Right cardiac atrium (tissue), 5 donors: ENCODE measurements at regions not wholly inside any gene's neighbourhood (a gene's known extent, or its start where the extent isn't known, plus 50 kb on each side); places are given as distances from the start of the nearest gene placed in this dataset.

Experiments used
- ATAC-seq, 2 donors: fragments of 200-7000 bp; cut with Tn5 transposase; one replicate each; pipeline versions ENCODE4 v1.8.0 to v1.9.1; 2020; ENCODE audit warnings: moderate library complexity in 2 of 2, mild to moderate bottlenecking in 1 of 2
- DNase-seq, 3 donors: peaks; one replicate each; pipeline ENCODE4 v3.0.0-alpha.2; 2020
- H3K27ac ChIP-seq: one replicate; pipeline ENCODE4 v1.5.1; 2013; ENCODE audit warnings: mild to moderate bottlenecking, low read length, control low read depth, moderate library complexity
- H3K27me3 ChIP-seq: one replicate; pipeline ENCODE4 v1.6.1; 2013; ENCODE audit not compliant: control insufficient read depth, insufficient read depth
- H3K4me1 ChIP-seq: one replicate; pipeline ENCODE4 v1.6.1; 2013; ENCODE audit warnings: low read length; ENCODE audit not compliant: control insufficient read depth, insufficient read depth
- H3K4me3 ChIP-seq: one replicate; pipeline ENCODE4 v1.5.1; 2013; ENCODE audit warnings: low read length, control low read depth
- H3K9me3 ChIP-seq: one replicate; pipeline ENCODE4 v1.6.1; 2013; ENCODE audit warnings: low read length; ENCODE audit not compliant: control insufficient read depth
- WGBS: extraction: QIAGEN DNeasy Blood & Tissue Kit; methylation state at CpG from one replicate; pipeline ENCODE4 v1.1.7; 2013; 5-methylcytosine and 5-hydroxymethylcytosine counted together
- intact Hi-C, 4 donors: fragments of 100-400 bp; cut with DNase I; formaldehyde crosslinking; loops; one replicate each; pipeline versions ENCODE4 v1.11.0 to v1.14.0; 2022 to 2023
- donor health status: healthy with polysubstance abuse.
- donor health status: DM: no; HTN: yes; CAD: no.
- donor health status: DM: no; HTN: no; CAD: no.
- donor health status: DM: no; HTN: yes; CAD: no; lungs with severe emphysema.
- donor health status: DM: yes; HTN: yes; CAD: no.

- H3K4me3 ChIP-seq: no peak overlapping the region
- H3K9me3 ChIP-seq: no peaks in the 10 kb centered on the region
- DNase-seq: peak in 1 of 3 donors; percentile 62
- H3K27me3 ChIP-seq: no peaks in the 10 kb centered on the region
- H3K27ac ChIP-seq: no peak overlapping the region
- 94% methylated on average over 25 of the region's 25 CpGs for WGBS
- ATAC-seq: no peak
- intact Hi-C loops: no loop called here
- H3K4me1 ChIP-seq: no peaks in the 10 kb centered on the region
Measured at GRCh38 chr4:145346081-145346480, 135.6 kb upstream of the SMAD1 start.

- intact Hi-C loops: no loop called here
- no peak for DNase-seq
- Histone ChIP-seq H3K4me1 (no peaks in the 10 kb centered on the region), H3K4me3 (no peak overlapping the region), H3K27me3 (no peaks in the 10 kb centered on the region), H3K9me3 (no peaks in the 10 kb centered on the region), H3K27ac (no peak overlapping the region)
- no peak for ATAC-seq
Measured at GRCh38 chr4:145345401-145345800, 136.3 kb upstream of the SMAD1 start.

- Histone ChIP-seq H3K27ac (no peak overlapping the region), H3K9me3 (no peaks in the 10 kb centered on the region), H3K27me3 (no peaks in the 10 kb centered on the region), H3K4me3 (no peak overlapping the region), H3K4me1 (no peaks in the 10 kb centered on the region)
- intact Hi-C loops: no loop called here
- DNase-seq (no peak), ATAC-seq (no peak)
- 64% methylated on average over 1 of the region's 1 CpG for WGBS
Measured at GRCh38 chr4:145341381-145341780, 140.3 kb upstream of the SMAD1 start.

GRCh38 chr4:145340071-145340675, 141.5 kb upstream of the SMAD1 start:
- Histone ChIP-seq H3K27ac (no peak overlapping the region), H3K4me3 (no peak overlapping the region), H3K4me1 (no peaks in the 10 kb centered on the region), H3K27me3 (no peaks in the 10 kb centered on the region), H3K9me3 (no peaks in the 10 kb centered on the region)
- 56% methylated on average over 7 of the region's 7 CpGs for WGBS
- DNase-seq (peak in 1 of 3 donors; percentile 13), ATAC-seq (no peak)
- intact Hi-C loops: no loop called here

DNA sequence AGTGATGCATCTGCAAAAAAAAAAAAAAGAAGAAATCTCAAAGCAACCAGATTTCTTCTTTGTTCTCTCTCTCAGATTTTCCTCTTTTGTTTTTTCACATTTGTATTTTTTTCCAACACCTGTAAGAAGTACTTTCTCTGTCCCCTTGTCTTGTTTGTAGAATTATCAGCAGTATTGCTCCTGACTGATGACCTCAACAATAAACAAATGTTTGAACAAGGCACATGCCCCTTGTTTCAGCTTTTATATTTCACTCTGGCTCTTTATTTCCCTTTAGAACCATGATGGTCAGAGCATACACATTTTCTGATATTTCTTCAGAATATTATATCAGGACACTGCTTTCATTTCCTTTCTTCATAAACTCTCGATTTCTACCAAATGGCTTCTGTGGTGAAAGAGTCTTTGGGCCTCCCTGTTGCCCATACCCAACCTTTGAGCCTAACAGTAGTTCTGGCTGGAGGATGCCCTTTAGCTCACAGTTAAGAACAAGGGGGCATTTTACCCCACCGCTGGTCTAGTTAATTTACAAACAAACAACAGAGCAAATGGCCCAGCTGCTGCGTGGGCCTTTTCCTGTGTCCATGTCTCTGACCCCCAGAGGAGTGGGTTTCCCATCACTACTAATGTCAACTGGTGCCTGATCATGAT, 142.5 kb upstream of the SMAD1 start:
- WGBS: 86% methylated on average over 3 of the region's 3 CpGs
- DNase-seq: no peak

DNA sequence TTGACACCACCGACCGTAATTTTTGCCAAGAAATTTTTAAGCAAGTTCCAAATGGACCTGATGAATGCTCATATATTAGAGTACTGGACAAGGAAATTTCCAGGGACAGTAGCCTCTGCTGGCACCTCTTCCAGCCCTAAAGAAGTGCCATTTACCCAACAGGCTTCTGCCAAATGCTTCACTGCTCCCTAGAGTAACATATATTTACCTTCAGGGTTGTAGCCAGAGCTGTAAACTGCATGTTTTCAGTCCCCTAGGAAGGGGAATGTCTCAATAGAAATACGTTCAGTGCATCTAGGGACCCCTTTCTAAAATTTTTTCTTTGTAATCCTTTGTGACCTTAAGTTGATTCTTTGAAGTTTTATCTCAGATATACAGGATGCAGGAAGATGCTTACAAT, 143.1 kb upstream of the SMAD1 start:
- intact Hi-C loops: no loop called here
- no peaks in the 10 kb centered on the region for H3K4me1 ChIP-seq
- no peaks in the 10 kb centered on the region for H3K9me3 ChIP-seq
- no peaks in the 10 kb centered on the region for H3K27me3 ChIP-seq
- no peak overlapping the region for H3K27ac ChIP-seq
- DNase-seq (no peak), ATAC-seq (no peak)
- H3K4me3 ChIP-seq: no peak overlapping the region
- 70% methylated on average over 3 of the region's 3 CpGs for WGBS

More for the DNA sequence above, 142.5 kb upstream of the SMAD1 start:
- no peaks in the 10 kb centered on the region for H3K9me3 ChIP-seq
- H3K27ac ChIP-seq: no peak overlapping the region
- H3K4me3 ChIP-seq: no peak overlapping the region
- intact Hi-C loops: no loop called here
- no peak for ATAC-seq
- H3K4me1 ChIP-seq: no peaks in the 10 kb centered on the region
- no peaks in the 10 kb centered on the region for H3K27me3 ChIP-seq

GRCh38 chr4:145337391-145337790, 144.3 kb upstream of the SMAD1 start:
- Histone ChIP-seq H3K9me3 (no peaks in the 10 kb centered on the region), H3K4me1 (no peaks in the 10 kb centered on the region), H3K27ac (no peak overlapping the region), H3K4me3 (no peak overlapping the region), H3K27me3 (no peaks in the 10 kb centered on the region)
- no peak for DNase-seq
- no peak for ATAC-seq
- intact Hi-C loops: no loop called here
- WGBS: 92% methylated on average over 2 of the region's 2 CpGs

- 89% methylated on average over 3 of the region's 3 CpGs for WGBS
- H3K27me3 ChIP-seq: no peaks in the 10 kb centered on the region
- intact Hi-C loops: no loop called here
- ATAC-seq (no peak), DNase-seq (no peak)
- H3K4me3 ChIP-seq: no peak overlapping the region
- no peaks in the 10 kb centered on the region for H3K4me1 ChIP-seq
- H3K27ac ChIP-seq: no peak overlapping the region
- no peaks in the 10 kb centered on the region for H3K9me3 ChIP-seq
Measured at GRCh38 chr4:145333786-145334185, 147.9 kb upstream of the SMAD1 start.

DNA sequence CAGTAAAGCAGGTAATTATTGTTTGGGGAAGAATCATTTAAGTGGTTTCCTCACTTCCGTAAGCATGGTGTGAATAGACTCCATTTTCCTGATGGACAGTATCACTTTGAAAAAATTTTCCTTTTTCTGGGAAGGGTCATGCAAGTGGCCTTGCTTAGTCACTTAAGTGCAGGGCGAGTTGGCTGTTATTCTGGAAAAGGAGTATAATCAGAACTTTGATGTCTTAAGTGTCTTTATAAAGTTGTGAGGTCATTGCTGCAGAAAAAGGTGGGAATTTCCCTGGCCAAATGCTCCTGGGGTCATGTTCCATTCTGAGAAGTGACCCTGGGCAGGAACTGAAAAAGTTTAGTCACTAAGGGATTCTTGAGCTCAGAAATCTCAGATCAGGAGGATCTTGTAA, 146.1 kb upstream of the OTUD4 start:
- no peak overlapping the region for H3K4me3 ChIP-seq
- no peaks in the 10 kb centered on the region for H3K27me3 ChIP-seq
- ATAC-seq (no peak), DNase-seq (no peak)
- no peak overlapping the region for H3K27ac ChIP-seq
- no peaks in the 10 kb centered on the region for H3K9me3 ChIP-seq
- no peaks in the 10 kb centered on the region for H3K4me1 ChIP-seq
- WGBS: 53% methylated on average over 2 of the region's 2 CpGs
- intact Hi-C loops: no loop called here

- 76% methylated on average over 8 of the region's 8 CpGs for WGBS
- no peak for ATAC-seq
- intact Hi-C loops: no loop called here
Measured at GRCh38 chr4:145324161-145324560, 143.8 kb upstream of the OTUD4 start.

GRCh38 chr4:145320294-145320693, 139.9 kb upstream of the OTUD4 start:
- ATAC-seq: no peak
- intact Hi-C loops: no loop called here

More at GRCh38 chr4:145324161-145324560, 143.8 kb upstream of the OTUD4 start:
- Histone ChIP-seq H3K9me3 (no peaks in the 10 kb centered on the region), H3K27me3 (no peaks in the 10 kb centered on the region), H3K4me3 (no peak overlapping the region), H3K27ac (no peak overlapping the region), H3K4me1 (no peaks in the 10 kb centered on the region)
- no peak for DNase-seq

DNA sequence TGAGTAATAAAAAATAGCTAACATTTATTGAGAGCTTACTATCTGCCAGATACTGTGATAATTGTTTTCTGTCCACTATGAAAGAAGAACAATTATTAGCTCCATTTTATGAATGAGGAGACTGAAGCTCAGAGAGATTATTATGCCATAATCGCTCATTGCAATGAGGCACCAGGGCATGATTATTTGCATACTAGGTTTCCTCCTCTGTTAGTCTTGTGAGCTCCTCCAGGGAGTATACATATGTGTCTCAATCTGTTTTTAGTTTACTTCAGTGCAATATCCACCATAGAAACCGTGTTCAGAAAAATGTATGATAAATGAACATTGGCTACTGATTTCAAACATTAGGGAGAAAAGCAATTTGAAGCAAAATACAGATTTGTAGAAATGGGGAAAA, 139.4 kb upstream of the OTUD4 start:
- intact Hi-C loops: no loop called here
- 78% methylated on average over 2 of the region's 2 CpGs for WGBS

More at GRCh38 chr4:145320294-145320693, 139.9 kb upstream of the OTUD4 start:
- H3K9me3 ChIP-seq: no peaks in the 10 kb centered on the region
- 79% methylated on average over 5 of the region's 5 CpGs for WGBS
- no peaks in the 10 kb centered on the region for H3K27me3 ChIP-seq
- DNase-seq: no peak
- H3K4me1 ChIP-seq: no peaks in the 10 kb centered on the region
- H3K27ac ChIP-seq: no peak overlapping the region
- no peak overlapping the region for H3K4me3 ChIP-seq

More for the DNA sequence above, 139.4 kb upstream of the OTUD4 start:
- Histone ChIP-seq H3K27ac (no peak overlapping the region), H3K4me1 (no peaks in the 10 kb centered on the region), H3K27me3 (no peaks in the 10 kb centered on the region), H3K4me3 (no peak overlapping the region), H3K9me3 (no peaks in the 10 kb centered on the region)
- ATAC-seq (no peak), DNase-seq (no peak)
